ENCODE measurements at regions not wholly inside any gene's neighbourhood (a gene's known extent, or its start where the extent isn't known, plus 50 kb on each side); places are given as distances from the start of the nearest gene placed in this dataset.
"Not testable (repeated sequence)": the region's sequence is repeated elsewhere in the genome, so short reads cannot be mapped to it uniquely, and the experiment has no call there.

DNA sequence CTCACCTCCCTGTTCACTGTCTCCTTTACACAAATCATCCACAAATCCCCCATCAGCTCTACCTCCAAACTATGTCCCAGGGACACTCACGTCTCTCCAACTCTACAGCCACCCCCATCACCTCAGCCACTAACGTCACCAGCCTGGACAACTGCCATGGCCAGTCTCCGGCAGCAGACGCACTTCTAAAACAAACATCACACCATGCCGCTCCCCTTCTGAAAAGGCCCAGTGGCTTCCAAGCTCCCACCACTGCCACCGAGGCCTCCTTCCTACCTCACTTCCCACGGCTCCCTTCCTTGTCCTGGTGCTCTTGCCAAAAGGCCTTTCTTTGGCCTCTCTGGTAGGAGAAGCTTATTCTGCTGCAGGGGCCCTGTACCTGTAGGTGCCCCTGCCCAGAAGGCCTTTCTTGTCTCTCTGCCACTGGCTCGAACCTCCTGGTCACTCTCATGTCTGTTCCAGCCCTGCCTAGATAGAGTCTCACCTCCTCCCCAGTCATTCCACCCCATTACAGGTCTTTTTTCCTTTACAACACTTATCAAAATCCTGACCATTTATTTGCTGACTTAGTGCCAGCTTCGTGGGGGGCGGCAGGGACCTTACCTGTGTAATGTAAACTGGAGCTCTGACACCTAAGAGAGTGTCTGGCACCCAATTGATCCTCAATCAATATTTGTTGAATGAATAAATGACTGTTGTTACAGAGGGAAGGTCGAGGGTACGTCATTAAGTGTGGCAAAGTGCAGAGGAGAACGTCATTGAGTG lies 304.2 kb downstream of the GOLGA6L6 start:
- H3K36me3 ChIP-seq (ENCODE audit: low read depth); H3K4me3 ChIP-seq; ATAC-seq: not testable (repeated sequence)

DNA sequence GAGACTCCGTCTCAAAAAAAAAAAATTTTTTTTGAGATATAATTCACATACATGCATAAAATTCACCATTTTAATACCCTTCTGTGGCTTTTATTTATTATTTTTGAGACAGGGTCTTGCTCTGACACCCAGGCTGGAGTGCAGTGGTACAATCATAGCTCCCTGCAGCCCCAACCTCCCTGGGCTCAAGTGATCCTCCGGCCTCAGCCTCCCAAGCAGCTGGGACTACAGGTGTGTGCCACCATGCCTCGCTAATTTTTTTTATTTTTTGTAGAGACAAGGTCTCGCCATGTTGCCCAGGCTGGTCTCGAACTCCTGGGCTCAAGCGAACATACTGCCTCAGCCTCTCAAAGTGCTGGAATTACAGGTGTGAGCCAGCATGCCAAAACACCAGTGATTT lies 305.9 kb downstream of the GOLGA6L6 start:
- intact Hi-C loops (cut with DNase I, micrococcal nuclease); H3K36me3 ChIP-seq (ENCODE audit: low read depth): not testable (repeated sequence)

More for the DNA sequence above, 304.2 kb downstream of the GOLGA6L6 start:
- DNase-seq; intact Hi-C loops (cut with DNase I, micrococcal nuclease); H3K4me1 ChIP-seq (ENCODE audit: low read depth): not testable (repeated sequence)
- H3K9me3 ChIP-seq, result peaks cover 86% of the 10 kb centered on the region

DNA sequence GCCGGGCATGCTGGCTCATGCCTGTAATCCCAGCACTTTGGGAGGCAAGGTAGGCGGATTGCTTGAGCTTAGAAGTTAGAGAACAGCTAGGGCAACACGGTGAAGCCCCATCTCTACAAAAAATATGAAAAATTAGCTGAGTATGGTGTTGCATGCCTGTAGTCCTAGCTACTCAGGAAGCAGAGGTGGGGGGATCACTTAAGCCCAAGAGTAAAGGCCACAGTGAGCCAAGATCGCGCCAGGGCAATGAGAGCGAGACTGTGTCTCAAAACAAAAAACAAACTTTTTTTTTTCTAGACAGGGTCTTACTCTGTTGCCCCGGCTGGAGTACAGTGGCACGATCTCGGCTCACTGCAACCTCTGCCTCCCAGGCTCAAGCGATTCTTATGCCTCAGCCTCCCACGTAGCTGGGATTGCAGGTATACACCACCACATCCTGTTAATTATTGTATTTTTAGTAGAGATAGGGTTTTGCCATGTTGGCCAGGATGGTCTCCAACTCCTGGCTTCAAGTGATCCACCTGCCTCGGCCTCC lies 307.5 kb downstream of the GOLGA6L6 start:
- H3K4me1 ChIP-seq (ENCODE audit: low read depth); ATAC-seq; intact Hi-C loops (cut with DNase I, micrococcal nuclease); H3K36me3 ChIP-seq (ENCODE audit: low read depth); H3K4me3 ChIP-seq; DNase-seq: not testable (repeated sequence)
- peaks cover 83% of the 10 kb centered on the region for H3K9me3 ChIP-seq

More for the DNA sequence above, 305.9 kb downstream of the GOLGA6L6 start:
- ATAC-seq; H3K4me1 ChIP-seq (ENCODE audit: low read depth); H3K4me3 ChIP-seq; DNase-seq: not testable (repeated sequence)
- H3K9me3 ChIP-seq, result peaks cover 83% of the 10 kb centered on the region

DNA sequence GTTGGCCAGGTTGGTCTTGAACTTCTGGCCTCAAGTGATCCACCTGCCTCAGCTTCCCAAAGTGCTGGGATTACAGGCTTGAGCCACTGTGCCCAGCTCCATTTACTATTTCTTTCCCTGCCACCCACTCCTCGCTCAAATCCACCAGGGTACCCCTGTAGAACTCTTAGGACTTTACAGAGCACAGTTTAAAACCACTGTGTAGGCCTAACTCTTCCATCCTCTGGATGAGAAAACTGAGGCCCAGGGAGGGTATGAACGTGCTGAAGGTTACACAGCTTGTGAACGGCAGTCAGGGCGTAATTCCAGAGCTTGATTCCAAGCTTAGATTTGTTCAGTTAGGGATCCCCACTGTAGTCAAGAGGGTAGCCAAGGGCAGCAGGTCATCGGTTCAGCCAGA lies 309.1 kb downstream of the GOLGA6L6 start:
- peaks cover 81% of the 10 kb centered on the region for H3K9me3 ChIP-seq
- H3K36me3 ChIP-seq (ENCODE audit: low read depth); DNase-seq; H3K4me3 ChIP-seq; intact Hi-C loops (cut with DNase I, micrococcal nuclease); H3K4me1 ChIP-seq (ENCODE audit: low read depth); ATAC-seq: not testable (repeated sequence)

DNA sequence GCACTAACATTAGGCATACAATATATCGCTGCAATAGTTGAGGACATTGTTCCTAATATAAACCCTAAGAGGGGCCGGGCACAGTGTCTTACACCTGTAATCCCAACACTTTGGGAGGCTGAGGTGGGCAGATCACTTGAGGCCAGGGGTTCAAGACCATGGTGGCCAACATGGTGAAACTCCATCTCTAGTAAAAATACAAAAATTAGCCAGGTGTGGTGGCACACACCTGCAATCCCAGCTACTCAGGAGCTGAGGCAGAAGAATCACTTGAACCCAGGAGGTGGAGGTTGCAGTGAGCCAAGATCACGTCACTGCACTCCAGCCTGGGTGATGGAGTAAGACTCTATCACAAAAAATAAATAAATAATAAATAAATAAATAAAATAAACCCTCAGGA lies 310.9 kb downstream of the GOLGA6L6 start:
- H3K4me1 ChIP-seq (ENCODE audit: low read depth); H3K4me3 ChIP-seq; intact Hi-C loops (cut with DNase I, micrococcal nuclease); H3K36me3 ChIP-seq (ENCODE audit: low read depth); ATAC-seq; DNase-seq: not testable (repeated sequence)
- peaks cover 85% of the 10 kb centered on the region for H3K9me3 ChIP-seq

DNA sequence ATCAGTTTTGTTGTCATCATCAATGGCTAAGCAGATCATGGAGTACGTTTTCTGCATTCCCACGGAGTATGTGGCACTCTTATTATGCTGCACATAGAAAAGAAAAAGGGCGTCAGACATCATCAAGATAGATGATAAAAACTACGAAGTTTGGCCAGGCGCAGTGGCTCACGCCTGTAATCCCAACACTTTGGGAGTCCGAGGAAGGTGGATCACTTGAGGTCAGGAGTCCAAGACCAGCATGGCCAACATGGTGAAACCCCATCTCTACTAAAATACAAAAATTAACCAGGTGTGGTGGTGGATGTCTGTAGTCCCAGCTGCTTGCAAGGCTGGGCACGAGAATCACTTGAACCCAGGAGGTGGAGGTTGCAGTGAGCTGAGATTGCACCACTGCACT lies 312.8 kb downstream of the GOLGA6L6 start:
- H3K36me3 ChIP-seq (ENCODE audit: low read depth); ATAC-seq; intact Hi-C loops (cut with DNase I, micrococcal nuclease); H3K4me1 ChIP-seq (ENCODE audit: low read depth); DNase-seq; H3K4me3 ChIP-seq: not testable (repeated sequence)
- peaks cover 81% of the 10 kb centered on the region for H3K9me3 ChIP-seq

DNA sequence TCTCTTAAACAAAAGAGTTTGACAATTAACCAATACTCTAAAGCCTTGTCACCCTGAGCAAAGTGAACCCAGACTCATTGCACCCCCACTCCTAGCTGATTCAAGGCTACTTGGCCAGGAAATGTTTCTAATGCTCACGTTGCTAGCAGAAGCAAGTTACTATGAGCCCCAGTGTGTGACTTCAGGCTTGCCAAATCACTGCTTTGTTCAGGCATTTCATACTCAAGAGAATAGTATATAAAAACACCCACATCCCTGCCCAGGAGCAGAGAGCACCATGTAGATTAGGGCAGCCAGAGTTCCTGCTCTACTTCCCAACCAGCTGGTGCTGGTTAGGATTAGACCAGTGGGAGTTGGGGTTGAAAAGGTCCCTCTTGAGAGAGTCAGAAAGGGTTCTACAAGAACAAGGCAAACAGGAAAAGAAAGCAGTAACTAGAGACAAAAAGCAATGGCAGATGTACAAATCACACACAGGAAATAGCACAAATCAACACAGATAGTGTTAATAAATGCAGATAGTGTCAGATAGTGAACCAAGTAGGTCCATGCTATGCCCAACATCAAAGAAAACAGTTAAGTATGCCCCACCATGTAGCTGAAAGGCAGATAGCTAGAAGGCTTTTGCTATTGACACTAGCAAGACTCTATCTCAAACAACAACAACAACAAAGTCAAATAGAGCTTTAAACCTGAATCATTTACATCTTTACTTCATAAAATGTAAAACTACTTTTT lies 314.3 kb downstream of the GOLGA6L6 start:
- H3K9me3 ChIP-seq, result peaks cover 77% of the 10 kb centered on the region
- ATAC-seq, DNase-seq: not testable (repeated sequence)

DNA sequence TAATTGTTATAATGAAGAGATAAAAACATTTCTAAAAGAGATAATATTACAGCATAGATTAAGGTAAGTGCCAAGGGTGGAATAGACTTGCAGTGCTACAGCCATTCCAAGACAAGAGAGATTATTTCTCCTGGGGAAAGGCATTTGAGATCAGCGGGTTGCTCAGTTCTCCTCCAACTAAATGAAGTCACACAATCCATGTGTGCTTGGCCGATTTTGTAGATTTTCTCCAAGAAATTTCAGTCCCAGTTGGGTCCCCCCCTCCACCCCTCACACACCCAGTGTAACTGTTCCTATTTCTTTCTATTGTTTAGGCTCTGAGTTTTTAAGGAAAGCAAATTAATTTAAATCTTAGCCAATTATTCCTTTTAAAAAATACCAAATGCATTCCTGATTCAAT lies 315.1 kb downstream of the GOLGA6L6 start:
- H3K36me3 ChIP-seq (ENCODE audit: low read depth); H3K4me3 ChIP-seq; ATAC-seq; H3K4me1 ChIP-seq (ENCODE audit: low read depth); DNase-seq; intact Hi-C loops (cut with DNase I, micrococcal nuclease): not testable (repeated sequence)
- peaks cover 79% of the 10 kb centered on the region for H3K9me3 ChIP-seq

More for the DNA sequence above, 314.3 kb downstream of the GOLGA6L6 start:
- intact Hi-C loops (cut with DNase I, micrococcal nuclease); H3K4me1 ChIP-seq (ENCODE audit: low read depth); H3K4me3 ChIP-seq; H3K36me3 ChIP-seq (ENCODE audit: low read depth): not testable (repeated sequence)

DNA sequence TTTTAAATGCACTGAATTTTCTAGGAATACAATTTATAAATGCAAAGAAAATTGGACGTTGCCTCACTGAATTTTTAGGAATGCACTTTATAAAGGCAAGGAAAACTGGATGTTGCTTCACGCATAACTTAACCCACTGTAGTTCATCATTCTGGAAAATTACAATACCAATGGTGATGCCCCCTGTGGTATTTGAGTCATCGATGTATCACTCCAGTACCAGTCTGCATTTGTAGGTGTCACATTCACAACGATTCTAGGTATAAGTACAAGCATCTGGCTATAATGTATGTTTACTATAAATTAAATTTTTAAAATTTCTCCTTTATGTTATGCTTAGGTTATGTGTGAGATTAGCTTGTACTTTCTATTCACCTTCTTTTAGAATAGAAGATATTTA lies 320.5 kb downstream of the GOLGA6L6 start:
- ATAC-seq; DNase-seq; intact Hi-C loops (cut with DNase I, micrococcal nuclease); H3K4me3 ChIP-seq; H3K36me3 ChIP-seq (ENCODE audit: low read depth); H3K4me1 ChIP-seq (ENCODE audit: low read depth): not testable (repeated sequence)
- peaks cover 77% of the 10 kb centered on the region for H3K9me3 ChIP-seq

DNA sequence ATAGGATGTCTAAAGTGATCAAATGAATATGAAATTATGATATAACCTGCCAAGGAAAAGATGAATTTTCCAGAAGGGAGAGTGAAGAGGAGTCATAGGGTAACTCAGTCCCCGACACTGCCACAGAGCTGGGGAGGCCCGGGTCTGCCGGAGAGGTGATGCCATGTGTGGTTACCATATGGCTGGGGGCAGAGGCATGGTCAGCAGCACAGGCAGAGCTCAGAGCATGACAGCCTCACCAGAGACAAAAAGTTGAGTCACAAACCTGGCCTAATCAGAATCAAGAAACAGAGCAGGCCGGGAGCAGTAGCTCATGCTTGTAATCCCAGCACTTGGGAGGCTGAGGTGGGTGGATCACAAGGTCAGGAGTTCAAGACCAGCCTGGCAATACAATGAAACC lies 322.4 kb downstream of the GOLGA6L6 start:
- H3K4me3 ChIP-seq; H3K4me1 ChIP-seq (ENCODE audit: low read depth); intact Hi-C loops (cut with DNase I, micrococcal nuclease); H3K36me3 ChIP-seq (ENCODE audit: low read depth); ATAC-seq; DNase-seq: not testable (repeated sequence)
- peaks cover 69% of the 10 kb centered on the region for H3K9me3 ChIP-seq

DNA sequence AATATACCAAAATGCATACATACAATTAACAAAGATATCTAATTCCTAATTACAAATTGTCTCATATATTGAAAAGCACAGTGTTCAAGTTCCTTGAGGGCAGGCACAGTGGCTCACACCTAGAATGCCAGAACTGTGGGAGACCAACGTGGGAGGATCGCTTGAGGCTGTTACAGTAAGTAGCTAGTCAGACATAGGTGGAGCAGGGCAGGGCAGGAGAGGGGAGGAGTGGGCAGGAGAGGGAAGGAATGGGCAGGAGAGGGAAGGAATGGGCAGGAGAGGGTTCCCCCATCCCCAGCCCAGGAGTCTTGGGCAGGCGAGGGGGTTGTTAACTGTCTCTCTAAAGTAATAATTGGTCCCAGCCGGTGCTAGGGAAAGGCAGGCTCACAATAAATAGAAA lies 325.9 kb downstream of the GOLGA6L6 start:
- H3K9me3 ChIP-seq, result peaks cover 65% of the 10 kb centered on the region
- intact Hi-C loops (cut with DNase I, micrococcal nuclease); ATAC-seq; H3K4me1 ChIP-seq (ENCODE audit: low read depth); H3K4me3 ChIP-seq; H3K36me3 ChIP-seq (ENCODE audit: low read depth); DNase-seq: not testable (repeated sequence)

DNA sequence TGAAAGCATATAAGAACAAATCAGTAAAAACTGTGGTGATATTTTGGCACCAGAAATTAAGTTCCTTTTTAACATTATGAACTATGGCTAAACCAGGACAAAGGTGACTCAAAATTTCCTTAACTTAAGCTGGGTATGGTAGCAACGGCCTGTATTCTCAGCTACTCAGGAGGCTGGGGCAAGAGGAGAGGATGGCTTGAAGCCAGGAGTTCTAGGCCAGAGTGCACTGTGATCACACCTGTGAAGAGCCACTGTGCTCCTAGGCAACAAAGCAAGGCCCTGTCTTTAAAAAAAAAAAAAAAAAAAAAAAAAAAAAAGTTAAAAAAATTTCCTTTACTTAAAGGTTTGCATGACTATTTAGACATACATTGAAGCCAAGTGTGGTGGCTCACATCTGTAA lies 327.5 kb downstream of the GOLGA6L6 start:
- ATAC-seq; H3K4me1 ChIP-seq (ENCODE audit: low read depth); H3K36me3 ChIP-seq (ENCODE audit: low read depth); DNase-seq; H3K4me3 ChIP-seq; intact Hi-C loops (cut with DNase I, micrococcal nuclease): not testable (repeated sequence)
- peaks cover 61% of the 10 kb centered on the region for H3K9me3 ChIP-seq

DNA sequence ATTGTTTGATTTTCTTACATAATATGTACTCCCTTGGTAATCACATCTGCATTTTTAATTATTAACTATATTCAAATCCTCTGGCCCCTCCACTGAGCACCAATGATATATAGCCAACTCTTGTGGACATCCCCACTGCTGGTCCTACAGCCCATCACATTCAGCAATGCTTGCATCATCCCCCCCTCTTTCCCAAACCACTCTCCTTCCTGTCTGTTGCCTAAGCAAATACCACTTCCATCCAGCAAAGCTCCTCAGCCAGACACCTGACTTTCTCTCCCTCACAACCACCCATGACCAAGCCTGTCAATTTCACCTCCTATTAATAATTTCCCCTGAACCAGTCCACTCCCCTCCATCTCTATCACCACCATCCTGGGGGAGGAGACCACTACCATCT lies 330.1 kb downstream of the GOLGA6L6 start:
- H3K4me1 ChIP-seq (ENCODE audit: low read depth); intact Hi-C loops (cut with DNase I, micrococcal nuclease); H3K4me3 ChIP-seq; DNase-seq; H3K36me3 ChIP-seq (ENCODE audit: low read depth); ATAC-seq: not testable (repeated sequence)
- peaks cover 48% of the 10 kb centered on the region for H3K9me3 ChIP-seq

DNA sequence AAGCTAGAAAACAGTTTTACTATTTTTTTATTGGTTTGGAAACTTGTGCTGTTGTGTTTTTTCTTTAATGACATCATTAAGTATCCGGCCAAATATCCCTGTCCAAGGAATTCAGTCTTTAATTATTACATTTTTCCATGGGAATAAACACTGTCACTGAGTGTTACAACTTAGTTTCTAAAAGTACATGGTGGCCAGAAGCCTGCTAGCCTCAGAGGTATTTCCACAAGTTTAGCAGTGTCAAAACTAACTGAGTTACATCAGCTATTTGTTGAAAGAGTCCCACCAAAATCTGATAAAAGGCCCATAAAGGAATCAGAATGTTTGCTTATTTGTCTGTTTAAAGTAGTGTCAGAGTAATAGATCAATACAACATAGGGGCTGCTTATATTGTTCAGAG lies 331.6 kb downstream of the GOLGA6L6 start:
- H3K4me1 ChIP-seq (ENCODE audit: low read depth); ATAC-seq; intact Hi-C loops (cut with DNase I, micrococcal nuclease): not testable (repeated sequence)

More for the DNA sequence above, 331.6 kb downstream of the GOLGA6L6 start:
- H3K9me3 ChIP-seq, result peaks cover 45% of the 10 kb centered on the region
- not testable (repeated sequence) for H3K36me3 ChIP-seq (ENCODE audit: low read depth); H3K4me3 ChIP-seq; DNase-seq
